ENCODE measurements at regions not wholly inside any gene's neighbourhood (a gene's known extent, or its start where the extent isn't known, plus 50 kb on each side); places are given as distances from the start of the nearest gene placed in this dataset.

GRCh38 chr3:459311-459670 lies 262.7 kb downstream of the CHL1 start:
- DNase-seq: no peak

- no peak for DNase-seq
Observed at GRCh38 chr3:461006-461405, 264.4 kb downstream of the CHL1 start.

GRCh38 chr3:462851-463250 lies 266.3 kb downstream of the CHL1 start:
- no peak for DNase-seq

- DNase-seq: no peak
Observed at GRCh38 chr3:463252-464192, 267.0 kb downstream of the CHL1 start.

GRCh38 chr3:464255-464654 lies 267.7 kb downstream of the CHL1 start:
- no peak for DNase-seq

GRCh38 chr3:468172-468571 lies 271.6 kb downstream of the CHL1 start:
- no peak for DNase-seq

GRCh38 chr3:473033-473800 lies 276.7 kb downstream of the CHL1 start:
- no peak for DNase-seq

- DNase-seq: no peak
Observed at GRCh38 chr3:474828-475227, 278.3 kb downstream of the CHL1 start.

GRCh38 chr3:480070-480469 lies 283.5 kb downstream of the CHL1 start:
- no peak for DNase-seq

GRCh38 chr3:481111-481510 lies 284.5 kb downstream of the CHL1 start:
- no peak for DNase-seq

- DNase-seq: no peak
Observed at GRCh38 chr3:481680-482079, 285.1 kb downstream of the CHL1 start.

GRCh38 chr3:482479-482878 lies 285.9 kb downstream of the CHL1 start:
- DNase-seq: no peak

GRCh38 chr3:484341-484740 lies 287.8 kb downstream of the CHL1 start:
- no peak for DNase-seq

GRCh38 chr3:487614-488013 lies 291.1 kb downstream of the CHL1 start:
- no peak for DNase-seq

- no peak for DNase-seq
Observed at GRCh38 chr3:492586-493316, 296.2 kb downstream of the CHL1 start.

GRCh38 chr3:494190-494589 lies 297.6 kb downstream of the CHL1 start:
- DNase-seq: no peak

GRCh38 chr3:498487-498886 lies 301.9 kb downstream of the CHL1 start:
- no peak for DNase-seq

- DNase-seq: no peak
Observed at GRCh38 chr3:499001-499761, 302.6 kb downstream of the CHL1 start.

GRCh38 chr3:502486-502885 lies 305.9 kb downstream of the CHL1 start:
- no peak for DNase-seq

GRCh38 chr3:513301-513700 lies 316.7 kb downstream of the CHL1 start:
- DNase-seq: no peak

- no peak for DNase-seq
Observed at GRCh38 chr3:514192-514591, 317.6 kb downstream of the CHL1 start.

- no peak for DNase-seq
Observed at GRCh38 chr3:519026-519425, 322.5 kb downstream of the CHL1 start.

GRCh38 chr3:522888-523287 lies 326.3 kb downstream of the CHL1 start:
- no peak for DNase-seq
